SK-N-SH treated with all-trans-retinoic acid at 6 μM for 48 hours (cell line): ENCODE measurements at regions not wholly inside any gene's neighbourhood (a gene's known extent, or its start where the extent isn't known, plus 50 kb on each side); places are given as distances from the start of the nearest gene placed in this dataset.

Experiments used
- ATAC-seq: fragments of 200-7000 bp; cut with Tn5 transposase; 3 replicates; pipeline ENCODE4 v1.9.1; 2020; ENCODE audit warnings: mild to moderate bottlenecking, moderate library complexity
- ARNTL ChIP-seq: fragments of 450-650 bp; formaldehyde crosslinking; IDR thresholded peaks from 2 replicates; pipeline ENCODE4 v1.5.0; 2020; ENCODE audit warnings: low read depth, mild to moderate bottlenecking, moderate library complexity, borderline replicate concordance
- CREB5 ChIP-seq: fragments of 250-450 bp; sonication (Bioruptor Pico); IDR thresholded peaks from 2 replicates; pipeline ENCODE4 v1.5.1; 2020; ENCODE audit warnings: low read depth, mild to moderate bottlenecking, moderate library complexity
- CSDC2 ChIP-seq: fragments of 250-450 bp; sonication (Bioruptor Pico); IDR thresholded peaks from 2 replicates; pipeline ENCODE4 v1.5.0; 2020; ENCODE audit warnings: mild to moderate bottlenecking, moderate library complexity
- ESRRG ChIP-seq: fragments of 250-450 bp; sonication (Bioruptor Pico); IDR thresholded peaks from 2 replicates; pipeline ENCODE4 v1.6.1; 2021; ENCODE audit warnings: mild to moderate bottlenecking
- GLIS3 ChIP-seq: fragments of 250-450 bp; sonication (Bioruptor Pico); IDR thresholded peaks from 2 replicates; pipeline ENCODE4 v1.5.0; 2020; ENCODE audit warnings: mild to moderate bottlenecking, moderate library complexity
- ISL1 ChIP-seq: fragments of 250-450 bp; sonication (Bioruptor Pico); IDR thresholded peaks from 2 replicates; pipeline ENCODE4 v2.1.2; 2022; ENCODE audit warnings: mild to moderate bottlenecking, moderate library complexity
- OSR1 ChIP-seq: fragments of 250-450 bp; sonication (Bioruptor Pico); IDR thresholded peaks from 2 replicates; pipeline ENCODE4 v1.8.0; 2022; ENCODE audit warnings: moderate library complexity, mild to moderate bottlenecking, inconsistent platforms
- POU6F1 ChIP-seq: fragments of 250-450 bp; sonication (Bioruptor Pico); IDR thresholded peaks from 2 replicates; pipeline ENCODE4 v1.8.0; 2021; ENCODE audit warnings: low read depth, mild to moderate bottlenecking, moderate library complexity, borderline replicate concordance
- PPARA ChIP-seq: fragments of 250-450 bp; sonication (Bioruptor Pico); IDR thresholded peaks from 2 replicates; pipeline ENCODE4 v1.5.0; 2020; ENCODE audit warnings: mild to moderate bottlenecking, borderline replicate concordance
- RARB ChIP-seq: fragments of 250-450 bp; sonication (Bioruptor Pico); IDR thresholded peaks from 2 replicates; pipeline ENCODE4 v1.8.0; 2021; ENCODE audit warnings: mild to moderate bottlenecking, moderate library complexity
- SNAI2 ChIP-seq: fragments of 250-450 bp; sonication (Bioruptor Pico); IDR thresholded peaks from 2 replicates; pipeline ENCODE4 v1.5.0; 2020; ENCODE audit warnings: mild to moderate bottlenecking, moderate library complexity
- TOX ChIP-seq: fragments of 250-450 bp; sonication (Bioruptor Pico); IDR thresholded peaks from 2 replicates; pipeline ENCODE4 v1.8.0; 2021; ENCODE audit warnings: mild to moderate bottlenecking, moderate library complexity, borderline replicate concordance
- ZC3H10 ChIP-seq: fragments of 250-450 bp; sonication (Bioruptor Pico); IDR thresholded peaks from 2 replicates; pipeline ENCODE4 v1.5.1; 2021; ENCODE audit warnings: mild to moderate bottlenecking, moderate library complexity
- ZFP3 ChIP-seq: fragments of 250-450 bp; sonication (Bioruptor Pico); IDR thresholded peaks from 2 replicates; pipeline ENCODE4 v1.5.0; 2020; ENCODE audit warnings: mild to moderate bottlenecking, moderate library complexity
- ZFP30 ChIP-seq: fragments of 450-650 bp; formaldehyde crosslinking; IDR thresholded peaks from 2 replicates; pipeline ENCODE4 v1.5.0; 2022; ENCODE audit warnings: mild to moderate bottlenecking, moderate library complexity
- ZNF565 ChIP-seq: fragments of 450-650 bp; formaldehyde crosslinking; conservative IDR thresholded peaks from 2 replicates; pipeline ENCODE4 v1.5.0; 2020; ENCODE audit warnings: low read depth, mild to moderate bottlenecking, moderate library complexity
- ZNF8 ChIP-seq: fragments of 450-650 bp; formaldehyde crosslinking; IDR thresholded peaks from 2 replicates; pipeline ENCODE4 v1.5.0; 2020; ENCODE audit warnings: mild to moderate bottlenecking, moderate library complexity
- TF ChIP-seq, protein P1 (sequence below): fragments of 250-450 bp; sonication (Bioruptor Pico); IDR thresholded peaks from 2 replicates; pipeline ENCODE4 v1.8.0; 2020; ENCODE audit warnings: mild to moderate bottlenecking, moderate library complexity, borderline replicate concordance
- TF ChIP-seq, protein P2 (sequence below): fragments of 250-450 bp; sonication (Bioruptor Pico); IDR thresholded peaks from 2 replicates; pipeline ENCODE4 v1.5.0; 2020; ENCODE audit warnings: mild to moderate bottlenecking, moderate library complexity

DNA sequence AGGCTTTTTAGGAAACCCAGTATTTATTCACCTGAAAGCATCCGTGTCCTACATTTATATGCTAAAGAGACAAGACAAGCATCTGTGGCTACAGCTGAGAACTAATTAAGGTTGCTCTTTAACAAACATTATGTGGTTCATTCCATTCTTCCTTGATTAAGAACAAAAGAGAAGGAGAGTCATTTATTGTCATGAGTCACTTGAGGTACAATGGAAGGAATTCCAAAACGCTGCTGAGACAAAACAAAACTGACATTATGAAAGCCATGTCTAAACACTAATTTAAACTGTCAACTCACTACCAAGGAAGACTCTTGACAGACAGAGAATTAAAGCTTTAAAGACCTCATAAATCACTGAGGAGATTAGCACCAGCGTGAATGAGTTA is 214.4 kb downstream of the BMP4 start (continued):
- TF ChIP-seq, protein P1, sequence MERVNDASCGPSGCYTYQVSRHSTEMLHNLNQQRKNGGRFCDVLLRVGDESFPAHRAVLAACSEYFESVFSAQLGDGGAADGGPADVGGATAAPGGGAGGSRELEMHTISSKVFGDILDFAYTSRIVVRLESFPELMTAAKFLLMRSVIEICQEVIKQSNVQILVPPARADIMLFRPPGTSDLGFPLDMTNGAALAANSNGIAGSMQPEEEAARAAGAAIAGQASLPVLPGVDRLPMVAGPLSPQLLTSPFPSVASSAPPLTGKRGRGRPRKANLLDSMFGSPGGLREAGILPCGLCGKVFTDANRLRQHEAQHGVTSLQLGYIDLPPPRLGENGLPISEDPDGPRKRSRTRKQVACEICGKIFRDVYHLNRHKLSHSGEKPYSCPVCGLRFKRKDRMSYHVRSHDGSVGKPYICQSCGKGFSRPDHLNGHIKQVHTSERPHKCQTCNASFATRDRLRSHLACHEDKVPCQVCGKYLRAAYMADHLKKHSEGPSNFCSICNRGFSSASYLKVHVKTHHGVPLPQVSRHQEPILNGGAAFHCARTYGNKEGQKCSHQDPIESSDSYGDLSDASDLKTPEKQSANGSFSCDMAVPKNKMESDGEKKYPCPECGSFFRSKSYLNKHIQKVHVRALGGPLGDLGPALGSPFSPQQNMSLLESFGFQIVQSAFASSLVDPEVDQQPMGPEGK (CRISPR knock-in tag): no peak
- TF ChIP-seq, protein P2, sequence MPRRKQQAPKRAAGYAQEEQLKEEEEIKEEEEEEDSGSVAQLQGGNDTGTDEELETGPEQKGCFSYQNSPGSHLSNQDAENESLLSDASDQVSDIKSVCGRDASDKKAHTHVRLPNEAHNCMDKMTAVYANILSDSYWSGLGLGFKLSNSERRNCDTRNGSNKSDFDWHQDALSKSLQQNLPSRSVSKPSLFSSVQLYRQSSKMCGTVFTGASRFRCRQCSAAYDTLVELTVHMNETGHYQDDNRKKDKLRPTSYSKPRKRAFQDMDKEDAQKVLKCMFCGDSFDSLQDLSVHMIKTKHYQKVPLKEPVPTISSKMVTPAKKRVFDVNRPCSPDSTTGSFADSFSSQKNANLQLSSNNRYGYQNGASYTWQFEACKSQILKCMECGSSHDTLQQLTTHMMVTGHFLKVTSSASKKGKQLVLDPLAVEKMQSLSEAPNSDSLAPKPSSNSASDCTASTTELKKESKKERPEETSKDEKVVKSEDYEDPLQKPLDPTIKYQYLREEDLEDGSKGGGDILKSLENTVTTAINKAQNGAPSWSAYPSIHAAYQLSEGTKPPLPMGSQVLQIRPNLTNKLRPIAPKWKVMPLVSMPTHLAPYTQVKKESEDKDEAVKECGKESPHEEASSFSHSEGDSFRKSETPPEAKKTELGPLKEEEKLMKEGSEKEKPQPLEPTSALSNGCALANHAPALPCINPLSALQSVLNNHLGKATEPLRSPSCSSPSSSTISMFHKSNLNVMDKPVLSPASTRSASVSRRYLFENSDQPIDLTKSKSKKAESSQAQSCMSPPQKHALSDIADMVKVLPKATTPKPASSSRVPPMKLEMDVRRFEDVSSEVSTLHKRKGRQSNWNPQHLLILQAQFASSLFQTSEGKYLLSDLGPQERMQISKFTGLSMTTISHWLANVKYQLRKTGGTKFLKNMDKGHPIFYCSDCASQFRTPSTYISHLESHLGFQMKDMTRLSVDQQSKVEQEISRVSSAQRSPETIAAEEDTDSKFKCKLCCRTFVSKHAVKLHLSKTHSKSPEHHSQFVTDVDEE (CRISPR knock-in tag): no peak
- TF ChIP-seq, all 23 proteins: peak for 0

GRCh38 chr14:53741479-53742232 is 215.0 kb downstream of the BMP4 start:
- no peak for TF ChIP-seq GLIS3 (CRISPR knock-in tag)
- no peak for TF ChIP-seq ZNF565 (CRISPR knock-in tag)
- TF ChIP-seq TOX (CRISPR knock-in tag): no peak
- TF ChIP-seq, protein P1 (CRISPR knock-in tag): no peak
- no peak for TF ChIP-seq CSDC2
- TF ChIP-seq ZFP30 (CRISPR knock-in tag): no peak
- TF ChIP-seq ESRRG (CRISPR knock-in tag): no peak
- no peak for TF ChIP-seq CREB5 (CRISPR knock-in tag)
- TF ChIP-seq, protein P2 (CRISPR knock-in tag): no peak
- no peak for TF ChIP-seq ZNF8 (CRISPR knock-in tag)
- TF ChIP-seq PPARA (CRISPR knock-in tag): no peak
- no peak for TF ChIP-seq ARNTL (CRISPR knock-in tag)
- no peak for TF ChIP-seq RARB (CRISPR knock-in tag)
- TF ChIP-seq SNAI2: no peak
- TF ChIP-seq OSR1 (CRISPR knock-in tag): no peak
- no peak for TF ChIP-seq ZC3H10 (CRISPR knock-in tag)
- no peak for TF ChIP-seq ZFP3
- no peak for ATAC-seq

GRCh38 chr14:53740570-53740969 is 216.1 kb downstream of the BMP4 start:
- TF ChIP-seq RARB (CRISPR knock-in tag) (no peak), OSR1 (CRISPR knock-in tag) (no peak), ZFP3 (no peak), GLIS3 (CRISPR knock-in tag) (no peak), ISL1 (CRISPR knock-in tag) (no peak), ESRRG (CRISPR knock-in tag) (no peak), ZC3H10 (CRISPR knock-in tag) (no peak), POU6F1 (CRISPR knock-in tag) (no peak), PPARA (CRISPR knock-in tag) (no peak), ZNF565 (CRISPR knock-in tag) (no peak)
- no peak for ATAC-seq
